H9 (cell line): ENCODE measurements at regions not wholly inside any gene's neighbourhood (a gene's known extent, or its start where the extent isn't known, plus 50 kb on each side); places are given as distances from the start of the nearest gene placed in this dataset.

ENCODE experiments used
- DNase-seq: peaks from one replicate; pipeline ENCODE4 v3.0.0-alpha.2; 2017
- H2AFZ ChIP-seq: one replicate; pipeline ENCODE4 v1.6.1; 2013; ENCODE audit warnings: mild to moderate bottlenecking, low read length, control low read depth, moderate library complexity
- H2AK5ac ChIP-seq: 2 replicates; pipeline ENCODE4 v1.6.1; 2013; ENCODE audit warnings: low read length, control low read depth, mixed read lengths; ENCODE audit not compliant: insufficient read length
- H2BK120ac ChIP-seq: one replicate; pipeline ENCODE4 v1.6.1; 2013; ENCODE audit warnings: low read depth, mild to moderate bottlenecking, low read length, control low read depth, inconsistent platforms; ENCODE audit not compliant: poor library complexity, severe bottlenecking
- H2BK12ac ChIP-seq: 2 replicates; pipeline ENCODE4 v1.6.1; 2013; ENCODE audit warnings: low read length, control low read depth, mixed read lengths, low read depth; ENCODE audit not compliant: insufficient read length
- H2BK15ac ChIP-seq: 2 replicates; pipeline ENCODE4 v1.6.1; 2013; ENCODE audit warnings: low read depth, low read length, control low read depth
- H2BK20ac ChIP-seq: one replicate; pipeline ENCODE4 v1.6.1; 2013; ENCODE audit warnings: low read depth, mild to moderate bottlenecking, low read length, control low read depth, inconsistent platforms; ENCODE audit not compliant: poor library complexity, severe bottlenecking
- H2BK5ac ChIP-seq: 2 replicates; pipeline ENCODE4 v1.6.1; 2013; ENCODE audit warnings: low read length, control low read depth, mixed read lengths; ENCODE audit not compliant: insufficient read length
- H3K14ac ChIP-seq: 2 replicates; pipeline ENCODE4 v1.6.1; 2013; ENCODE audit warnings: low read length, control low read depth; ENCODE audit not compliant: insufficient read depth
- H3K18ac ChIP-seq: 2 replicates; pipeline ENCODE4 v1.6.1; 2013; ENCODE audit warnings: low read depth, mild to moderate bottlenecking, mixed read lengths, low read length, control low read depth; ENCODE audit not compliant: insufficient read length
- H3K23ac ChIP-seq: 2 replicates; pipeline ENCODE4 v1.6.1; 2013; ENCODE audit warnings: low read length, control low read depth, mixed read lengths, low read depth; ENCODE audit not compliant: insufficient read length
- H3K23me2 ChIP-seq: 2 replicates; pipeline ENCODE4 v1.6.1; 2013; ENCODE audit warnings: low read depth, mild to moderate bottlenecking, mixed read lengths, low read length, control low read depth; ENCODE audit not compliant: insufficient read length, poor library complexity, severe bottlenecking
- H3K27ac ChIP-seq: 2 replicates; pipeline ENCODE4 v1.5.1; 2013; ENCODE audit warnings: low read length, control low read depth, mixed read lengths, low read depth; ENCODE audit not compliant: insufficient read length
- H3K27me3 ChIP-seq: 2 replicates; pipeline ENCODE4 v1.6.1; 2013; ENCODE audit warnings: low read length, control low read depth, inconsistent platforms; ENCODE audit not compliant: insufficient read depth
- H3K4ac ChIP-seq: 2 replicates; pipeline ENCODE4 v1.6.1; 2013; ENCODE audit warnings: low read depth, mild to moderate bottlenecking, control low read depth, inconsistent platforms, low read length, moderate library complexity
- H3K4me1 ChIP-seq: 2 replicates; pipeline ENCODE4 v1.6.1; 2013; ENCODE audit warnings: low read length, control low read depth, inconsistent platforms; ENCODE audit not compliant: insufficient read depth
- H3K4me2 ChIP-seq: 2 replicates; pipeline ENCODE4 v1.6.1; 2013; ENCODE audit warnings: low read length, control low read depth, mixed read lengths; ENCODE audit not compliant: insufficient read length, insufficient read depth
- H3K56ac ChIP-seq: 2 replicates; pipeline ENCODE4 v1.6.1; 2013; ENCODE audit warnings: low read depth, mild to moderate bottlenecking, mixed read lengths, low read length, control low read depth; ENCODE audit not compliant: insufficient read length
- H3K79me1 ChIP-seq: 2 replicates; pipeline ENCODE4 v1.6.1; 2013; ENCODE audit warnings: low read depth, mild to moderate bottlenecking, moderate library complexity, low read length, control low read depth, inconsistent platforms; ENCODE audit not compliant: insufficient read depth, poor library complexity, severe bottlenecking
- H3K79me2 ChIP-seq: 2 replicates; pipeline ENCODE4 v1.6.1; 2013; ENCODE audit warnings: low read length, control low read depth, inconsistent platforms; ENCODE audit not compliant: insufficient read depth
- H3K9ac ChIP-seq: 2 replicates; pipeline ENCODE4 v1.6.1; 2013; ENCODE audit warnings: low read length, control low read depth, mixed read lengths; ENCODE audit not compliant: insufficient read length; ENCODE audit errors: extremely low read depth
- H3K9me3 ChIP-seq: one replicate; pipeline ENCODE4 v1.6.1; 2013; ENCODE audit warnings: low read depth, low read length, inconsistent platforms; ENCODE audit not compliant: control insufficient read depth
- H3T11ph ChIP-seq: one replicate; pipeline ENCODE4 v1.6.1; 2013; ENCODE audit warnings: mild to moderate bottlenecking, low read length, control low read depth, inconsistent platforms
- H4K20me1 ChIP-seq: one replicate; pipeline ENCODE4 v1.6.1; 2013; ENCODE audit not compliant: control insufficient read depth, insufficient read length, insufficient read depth
- H4K5ac ChIP-seq: 2 replicates; pipeline ENCODE4 v1.6.1; 2013; ENCODE audit warnings: low read depth, mild to moderate bottlenecking, mixed read lengths, low read length, control low read depth; ENCODE audit not compliant: insufficient read length
- H4K8ac ChIP-seq: replicated peaks from 2 replicates; pipeline ENCODE4 v1.6.1; 2013; ENCODE audit warnings: low read length, control low read depth, mixed read lengths, low read depth; ENCODE audit not compliant: insufficient read length
- H4K91ac ChIP-seq: 2 replicates; pipeline ENCODE4 v1.6.1; 2013; ENCODE audit warnings: low read depth, mild to moderate bottlenecking, moderate library complexity, mixed read lengths, low read length, control low read depth; ENCODE audit not compliant: insufficient read length
- H3K27ac Mint-ChIP-seq, 3 experiments: 2 replicates in 2 of 3; 3 replicates in 1 of 3; pipeline ENCODE4 v1.8.0; 2020 to 2021; ENCODE audit warnings: mixed read lengths in 3 of 3, mild to moderate bottlenecking in 1 of 3, moderate library complexity in 1 of 3
- H3K27me3 Mint-ChIP-seq: 2 replicates; pipeline ENCODE4 v1.8.0; 2021; ENCODE audit warnings: low read depth, mild to moderate bottlenecking, moderate library complexity, mixed read lengths
- H3K36me3 Mint-ChIP-seq, 3 experiments: 2 replicates in 2 of 3; 3 replicates in 1 of 3; pipeline ENCODE4 v1.8.0; 2020 to 2021; ENCODE audit warnings: low read depth in 3 of 3, mixed read lengths in 3 of 3; ENCODE audit not compliant: insufficient read depth in 1 of 3
- H3K4me1 Mint-ChIP-seq, 2 experiments: 2 replicates each; pipeline ENCODE4 v1.8.0; 2020; ENCODE audit warnings: mixed read lengths in 2 of 2
- H3K4me3 Mint-ChIP-seq, 2 experiments: 2 replicates in 1 of 2; 3 replicates in 1 of 2; pipeline ENCODE4 v1.8.0; 2020 to 2021; ENCODE audit warnings: mild to moderate bottlenecking in 2 of 2, mixed read lengths in 2 of 2, moderate library complexity in 1 of 2
- H3K9me3 Mint-ChIP-seq, 2 experiments: 2 replicates in 1 of 2; 3 replicates in 1 of 2; pipeline ENCODE4 v1.8.0; 2020; ENCODE audit warnings: mild to moderate bottlenecking in 2 of 2, mixed read lengths in 2 of 2, moderate library complexity in 1 of 2
- WGBS: extraction: QIAGEN DNeasy Blood & Tissue Kit; methylation state at CpG from one replicate; pipeline ENCODE4 v1.1.7; 2013; ENCODE audit warnings: missing lambda C conversion rate, low lambda C conversion rate, mixed read lengths; ENCODE audit not compliant: insufficient read length; ENCODE audit errors: extremely low coverage; 5-methylcytosine and 5-hydroxymethylcytosine counted together
- TF ChIP-seq, protein P1 (sequence below): fragments of 200-600 bp; sonication (generic); conservative IDR thresholded peaks from 3 replicates; pipeline ENCODE4 v1.8.0; 2021; ENCODE audit warnings: antibody characterized with exemption, mild to moderate bottlenecking

GRCh38 chr20:48049641-48050040 lies 264.4 kb upstream of the SULF2 start:
- no peak overlapping the region for H3K14ac ChIP-seq
- no peak overlapping the region for H3K9ac ChIP-seq
- H3K4me1 ChIP-seq, result no peaks in the 10 kb centered on the region
- H3T11ph ChIP-seq, result no peak overlapping the region
- TF ChIP-seq, protein P1, sequence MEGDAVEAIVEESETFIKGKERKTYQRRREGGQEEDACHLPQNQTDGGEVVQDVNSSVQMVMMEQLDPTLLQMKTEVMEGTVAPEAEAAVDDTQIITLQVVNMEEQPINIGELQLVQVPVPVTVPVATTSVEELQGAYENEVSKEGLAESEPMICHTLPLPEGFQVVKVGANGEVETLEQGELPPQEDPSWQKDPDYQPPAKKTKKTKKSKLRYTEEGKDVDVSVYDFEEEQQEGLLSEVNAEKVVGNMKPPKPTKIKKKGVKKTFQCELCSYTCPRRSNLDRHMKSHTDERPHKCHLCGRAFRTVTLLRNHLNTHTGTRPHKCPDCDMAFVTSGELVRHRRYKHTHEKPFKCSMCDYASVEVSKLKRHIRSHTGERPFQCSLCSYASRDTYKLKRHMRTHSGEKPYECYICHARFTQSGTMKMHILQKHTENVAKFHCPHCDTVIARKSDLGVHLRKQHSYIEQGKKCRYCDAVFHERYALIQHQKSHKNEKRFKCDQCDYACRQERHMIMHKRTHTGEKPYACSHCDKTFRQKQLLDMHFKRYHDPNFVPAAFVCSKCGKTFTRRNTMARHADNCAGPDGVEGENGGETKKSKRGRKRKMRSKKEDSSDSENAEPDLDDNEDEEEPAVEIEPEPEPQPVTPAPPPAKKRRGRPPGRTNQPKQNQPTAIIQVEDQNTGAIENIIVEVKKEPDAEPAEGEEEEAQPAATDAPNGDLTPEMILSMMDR, result no peak
- H3K9me3 Mint-ChIP-seq, result peaks cover 10 to 11% of the 10 kb centered on the region in 2 experiments; a peak in 3 of 5 replicates
- no peak overlapping the region for H4K91ac ChIP-seq
- no peak overlapping the region for H4K8ac ChIP-seq
- H2BK15ac ChIP-seq, result no peak overlapping the region
- H2BK20ac ChIP-seq, result no peak overlapping the region
- H3K79me2 ChIP-seq, result no peaks in the 10 kb centered on the region
- no peak overlapping the region for H2AFZ ChIP-seq
- no peaks in the 10 kb centered on the region for H3K23me2 ChIP-seq
- H2BK5ac ChIP-seq, result no peak overlapping the region
- H2AK5ac ChIP-seq, result no peak overlapping the region
- no peak overlapping the region for H3K23ac ChIP-seq
- no peak overlapping the region for H3K4me3 Mint-ChIP-seq
- H3K27me3 ChIP-seq, result no peaks in the 10 kb centered on the region
- H4K20me1 ChIP-seq, result no peaks in the 10 kb centered on the region
- no peak overlapping the region for H2BK120ac ChIP-seq
- no peak overlapping the region for H3K4me2 ChIP-seq
- peaks cover 1% of the 10 kb centered on the region for H3K27me3 Mint-ChIP-seq
- no peak for DNase-seq
- peaks cover 0 to 8% (median 3%) of the 10 kb centered on the region in 3 experiments; a peak in 5 of 7 replicates for H3K36me3 Mint-ChIP-seq
- no peak overlapping the region for H4K5ac ChIP-seq
- H3K9me3 ChIP-seq, result no peaks in the 10 kb centered on the region
- no peak overlapping the region for H3K27ac ChIP-seq
- no peak overlapping the region for H3K18ac ChIP-seq
- no peak overlapping the region for H3K27ac Mint-ChIP-seq
- H2BK12ac ChIP-seq, result no peak overlapping the region
- no CpG with 5 or more reads among the region's 1 CpG for WGBS
- H3K56ac ChIP-seq, result no peak overlapping the region
- no peak overlapping the region for H3K4ac ChIP-seq
- no peaks in the 10 kb centered on the region for H3K79me1 ChIP-seq
- H3K4me1 Mint-ChIP-seq, result peaks cover 8 to 13% of the 10 kb centered on the region in 2 experiments
